Hepatocyte (in vitro differentiated cells): ENCODE measurements at regions not wholly inside any gene's neighbourhood (a gene's known extent, or its start where the extent isn't known, plus 50 kb on each side); places are given as distances from the start of the nearest gene placed in this dataset.

ENCODE experiments used
- EZH2 ChIP-seq: fragments of 200-600 bp; sonication (generic); IDR thresholded peaks from 2 replicates; pipeline ENCODE4 v1.6.1; 2016; ENCODE audit warnings: antibody characterized with exemption, mild to moderate bottlenecking, borderline replicate concordance
- EZH2phosphoT487 ChIP-seq: fragments of 200-600 bp; sonication (generic); IDR thresholded peaks from one replicate; pipeline ENCODE4 v1.6.1; 2018; ENCODE audit warnings: antibody characterized with exemption, mild to moderate bottlenecking, low read depth, moderate library complexity; ENCODE audit not compliant: unreplicated experiment, severe bottlenecking
- TF ChIP-seq, protein P1 (sequence below): fragments of 200-600 bp; sonication (generic); IDR thresholded peaks from 2 replicates; pipeline ENCODE4 v1.5.1; 2016; ENCODE audit warnings: antibody characterized with exemption, mild to moderate bottlenecking; ENCODE audit not compliant: poor library complexity

DNA sequence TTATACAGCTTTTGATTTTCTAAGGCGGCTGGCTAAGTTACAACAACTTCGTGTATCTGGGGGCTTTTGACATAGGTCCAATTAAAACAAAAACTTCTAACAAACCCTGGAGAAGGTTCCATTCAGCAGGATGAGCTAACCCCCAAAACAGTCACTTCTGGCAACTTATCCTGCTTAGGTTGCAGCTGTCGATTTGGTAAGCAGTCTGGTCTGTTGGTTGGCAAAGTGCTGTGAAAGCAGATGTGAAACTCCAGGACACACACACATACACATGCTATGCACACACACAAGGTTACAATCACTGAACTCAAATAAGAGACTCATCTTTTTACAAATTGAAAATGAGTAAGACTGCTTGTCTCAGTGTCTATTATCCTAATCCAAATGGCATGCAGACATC lies 119.0 kb upstream of the STMND1 start:
- TF ChIP-seq, protein P1, sequence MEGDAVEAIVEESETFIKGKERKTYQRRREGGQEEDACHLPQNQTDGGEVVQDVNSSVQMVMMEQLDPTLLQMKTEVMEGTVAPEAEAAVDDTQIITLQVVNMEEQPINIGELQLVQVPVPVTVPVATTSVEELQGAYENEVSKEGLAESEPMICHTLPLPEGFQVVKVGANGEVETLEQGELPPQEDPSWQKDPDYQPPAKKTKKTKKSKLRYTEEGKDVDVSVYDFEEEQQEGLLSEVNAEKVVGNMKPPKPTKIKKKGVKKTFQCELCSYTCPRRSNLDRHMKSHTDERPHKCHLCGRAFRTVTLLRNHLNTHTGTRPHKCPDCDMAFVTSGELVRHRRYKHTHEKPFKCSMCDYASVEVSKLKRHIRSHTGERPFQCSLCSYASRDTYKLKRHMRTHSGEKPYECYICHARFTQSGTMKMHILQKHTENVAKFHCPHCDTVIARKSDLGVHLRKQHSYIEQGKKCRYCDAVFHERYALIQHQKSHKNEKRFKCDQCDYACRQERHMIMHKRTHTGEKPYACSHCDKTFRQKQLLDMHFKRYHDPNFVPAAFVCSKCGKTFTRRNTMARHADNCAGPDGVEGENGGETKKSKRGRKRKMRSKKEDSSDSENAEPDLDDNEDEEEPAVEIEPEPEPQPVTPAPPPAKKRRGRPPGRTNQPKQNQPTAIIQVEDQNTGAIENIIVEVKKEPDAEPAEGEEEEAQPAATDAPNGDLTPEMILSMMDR = no peak
- TF ChIP-seq EZH2 (no peak), EZH2phosphoT487 (no peak)
